GM18868 (cell line): ENCODE measurements at regions not wholly inside any gene's neighbourhood (a gene's known extent, or its start where the extent isn't known, plus 50 kb on each side); places are given as distances from the start of the nearest gene placed in this dataset.
"Not testable (repeated sequence)": the region's sequence is repeated elsewhere in the genome, so short reads cannot be mapped to it uniquely, and the experiment has no call there.

Experiments
- ATAC-seq: cut with Tn5 transposase; IDR thresholded peaks from one replicate; pipeline ENCODE4 v1.9.1; 2021; ENCODE audit warnings: mild to moderate bottlenecking, moderate library complexity; ENCODE audit not compliant: unreplicated experiment

DNA sequence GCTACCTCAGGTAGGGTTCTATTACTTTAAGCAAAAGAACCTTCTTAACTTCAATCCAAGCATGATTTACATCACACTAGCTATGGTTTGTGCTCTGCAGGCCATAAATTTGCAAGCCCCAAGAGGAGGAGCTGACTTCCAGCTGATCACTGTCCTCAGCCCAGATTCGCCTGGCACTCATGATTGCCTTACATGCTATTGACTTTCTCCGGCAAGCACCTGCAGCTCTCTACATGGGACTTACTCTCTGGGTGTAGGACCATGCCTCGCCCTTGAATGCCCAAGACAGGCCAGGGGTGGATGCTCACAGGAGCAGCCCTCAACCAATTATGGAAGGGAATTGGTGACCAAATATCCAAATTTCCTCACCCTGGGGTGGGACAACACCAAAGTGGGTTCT, 99.8 kb downstream of the ESM1 start:
- ATAC-seq, result no peak

DNA sequence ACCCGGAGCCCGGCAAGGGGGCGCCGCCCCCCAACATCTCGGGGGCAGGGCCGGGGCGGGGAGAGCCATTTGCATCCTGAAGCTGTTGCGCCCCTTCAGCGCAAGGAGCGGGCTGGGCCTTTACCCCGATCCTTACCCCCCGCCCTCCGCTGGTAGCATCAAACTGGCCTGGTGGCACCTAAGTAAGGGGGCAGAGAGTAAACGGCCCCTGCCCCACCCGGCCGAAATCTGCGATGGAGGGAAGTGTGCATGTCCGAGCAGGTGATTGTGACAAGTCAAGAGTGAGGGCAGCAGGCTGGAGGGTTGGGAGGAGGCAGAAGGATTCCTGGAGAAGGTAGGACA, 101.2 kb downstream of the ESM1 start:
- no peak for ATAC-seq

DNA sequence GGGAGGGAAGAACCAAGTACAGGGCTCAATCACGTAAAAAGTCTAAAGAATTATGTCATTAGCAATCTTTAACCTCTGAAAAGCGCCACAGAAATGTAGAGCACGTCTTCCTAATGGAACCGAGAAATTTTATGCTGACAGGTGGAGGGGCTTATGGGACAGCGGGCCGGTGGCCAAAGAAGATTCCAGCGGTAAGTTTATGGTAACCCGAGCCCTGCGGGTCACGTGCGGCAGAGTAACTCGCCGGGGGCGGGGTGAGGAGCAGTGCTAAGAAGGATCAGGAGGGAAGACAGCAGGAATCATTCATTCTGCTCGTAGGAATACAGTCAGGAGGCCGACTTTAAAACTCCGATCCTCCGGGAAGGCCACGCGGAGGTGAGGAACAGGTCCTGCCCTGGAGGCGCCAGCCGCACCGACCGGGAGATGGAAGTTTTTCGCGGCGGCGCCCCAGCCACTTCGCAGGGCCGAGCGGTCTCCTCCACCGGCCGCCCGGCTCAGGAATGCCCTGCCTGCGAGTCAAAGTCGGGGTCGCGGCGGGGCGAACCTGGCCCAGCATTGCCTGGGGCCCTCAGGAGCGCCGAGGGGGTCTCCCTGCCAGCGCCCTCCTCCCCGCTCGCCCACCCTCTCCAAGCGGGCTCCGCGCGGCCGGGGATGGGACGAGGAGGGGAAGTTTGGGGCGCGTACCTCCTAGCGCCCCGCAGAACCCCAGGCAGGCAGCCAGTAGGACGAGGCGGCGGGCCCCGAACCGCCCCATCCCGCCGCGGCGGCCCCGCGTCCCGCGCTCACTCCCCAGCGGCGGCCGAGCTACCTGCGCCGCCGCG, 101.8 kb downstream of the ESM1 start:
- ATAC-seq, result no peak

DNA sequence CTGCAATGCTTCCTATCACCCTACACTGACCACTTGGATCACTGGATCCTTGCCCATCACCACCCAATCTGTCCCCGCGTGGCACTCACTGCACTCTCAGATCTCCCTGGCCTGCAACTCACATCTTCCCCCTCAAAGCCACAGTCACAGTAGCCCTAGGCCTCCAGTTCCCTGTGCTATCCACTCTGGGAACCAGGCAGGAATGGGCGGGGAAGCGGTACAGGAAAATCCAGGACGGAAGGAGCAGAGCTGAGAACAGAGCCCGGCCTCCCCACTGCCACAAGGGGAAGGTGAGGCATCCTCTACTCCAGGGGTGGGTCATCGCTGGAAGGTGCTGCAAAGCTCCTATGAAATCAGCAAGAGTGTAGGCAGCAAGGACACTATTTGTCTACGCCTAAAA, 102.6 kb downstream of the ESM1 start:
- ATAC-seq, result no peak

DNA sequence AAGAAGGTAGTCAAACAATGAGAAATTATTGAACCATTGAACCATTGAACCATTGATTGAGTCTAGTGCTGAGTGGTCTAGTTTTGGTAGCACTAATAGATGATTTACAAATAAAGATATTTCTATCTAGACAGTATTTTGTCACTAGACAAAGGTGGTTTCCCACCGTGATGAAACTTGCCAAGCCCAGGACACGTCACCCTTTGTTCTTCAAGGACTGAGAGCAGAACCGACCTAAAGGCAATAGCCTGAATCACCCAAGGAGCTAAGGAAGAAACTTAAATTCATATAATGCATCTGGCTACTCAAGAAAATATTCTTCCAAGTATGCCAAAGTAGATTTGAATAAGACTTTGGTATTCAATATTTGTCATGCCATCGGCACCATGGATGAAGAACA, 103.3 kb downstream of the ESM1 start:
- ATAC-seq, result no peak

DNA sequence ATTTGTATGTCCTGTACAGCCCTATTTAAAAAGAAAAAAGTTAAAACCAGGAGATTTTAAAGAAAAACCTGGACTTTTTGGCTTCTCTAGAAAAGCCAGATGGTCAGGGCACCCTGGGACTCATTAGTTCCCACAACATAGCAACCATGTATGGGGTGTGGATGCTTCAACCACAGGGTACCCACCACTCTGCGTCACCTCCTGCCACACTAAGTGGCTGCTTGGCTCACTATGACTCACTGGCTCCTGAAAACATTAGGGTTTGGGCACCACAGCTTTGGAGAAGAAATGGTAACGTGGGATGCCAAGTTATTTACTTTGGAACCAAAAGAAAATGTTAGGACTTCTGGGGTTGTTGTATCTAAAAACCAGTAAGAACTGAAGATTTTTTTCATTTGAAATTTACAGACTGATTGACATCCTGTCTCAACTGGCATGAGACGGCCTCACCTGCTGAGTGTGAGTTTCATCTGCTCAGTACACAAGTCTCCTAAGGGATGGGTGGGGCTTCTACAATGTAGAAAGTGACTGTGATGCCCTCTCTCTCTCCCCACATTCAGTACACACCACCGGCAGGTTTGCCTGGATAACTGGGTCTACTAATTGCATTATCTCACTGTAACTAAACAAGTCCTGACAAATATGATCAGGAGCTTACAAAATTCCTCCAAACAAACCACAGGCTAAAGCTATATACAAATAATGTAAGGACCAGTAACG, 103.9 kb downstream of the ESM1 start:
- ATAC-seq, result no peak

DNA sequence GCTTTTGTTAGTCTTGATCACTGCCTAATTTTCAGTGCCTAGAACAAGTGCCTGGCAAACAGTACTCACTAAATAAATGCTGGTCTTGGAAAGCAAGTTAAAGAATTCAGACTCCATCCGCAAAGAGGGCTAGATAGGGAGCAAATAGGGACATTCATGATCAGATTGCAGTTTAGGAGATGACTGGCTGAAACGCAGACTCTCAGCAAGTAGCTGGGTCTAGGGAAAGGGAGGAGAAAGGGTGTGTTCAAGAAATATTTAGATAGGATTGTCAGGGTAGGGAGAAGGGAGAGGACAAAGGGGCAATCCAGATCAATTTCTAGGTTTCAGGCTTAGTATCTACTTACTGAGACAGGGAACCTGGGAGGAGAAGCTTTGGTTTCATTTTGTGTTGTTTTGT, 108.4 kb downstream of the ESM1 start:
- ATAC-seq, result no peak

DNA sequence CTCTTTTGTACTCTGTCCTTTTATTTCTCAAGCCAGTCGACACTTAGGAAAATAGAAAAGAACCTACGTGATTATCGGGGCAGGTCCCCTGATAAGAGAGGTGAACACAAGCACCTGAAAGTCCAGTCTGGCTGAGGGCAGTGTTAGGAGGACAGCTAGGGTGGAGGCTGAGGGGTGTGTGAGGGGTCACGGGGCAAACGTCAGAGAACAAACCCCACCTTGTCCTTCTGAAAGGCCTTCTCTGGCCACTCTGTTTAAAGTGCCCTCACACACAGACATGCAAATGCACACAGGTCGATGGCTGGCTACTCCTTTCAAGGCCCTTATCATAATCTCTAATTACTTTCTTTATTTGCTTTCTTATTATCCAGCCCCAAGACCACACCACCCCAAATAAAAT, 108.8 kb downstream of the ESM1 start:
- ATAC-seq, result no peak

DNA sequence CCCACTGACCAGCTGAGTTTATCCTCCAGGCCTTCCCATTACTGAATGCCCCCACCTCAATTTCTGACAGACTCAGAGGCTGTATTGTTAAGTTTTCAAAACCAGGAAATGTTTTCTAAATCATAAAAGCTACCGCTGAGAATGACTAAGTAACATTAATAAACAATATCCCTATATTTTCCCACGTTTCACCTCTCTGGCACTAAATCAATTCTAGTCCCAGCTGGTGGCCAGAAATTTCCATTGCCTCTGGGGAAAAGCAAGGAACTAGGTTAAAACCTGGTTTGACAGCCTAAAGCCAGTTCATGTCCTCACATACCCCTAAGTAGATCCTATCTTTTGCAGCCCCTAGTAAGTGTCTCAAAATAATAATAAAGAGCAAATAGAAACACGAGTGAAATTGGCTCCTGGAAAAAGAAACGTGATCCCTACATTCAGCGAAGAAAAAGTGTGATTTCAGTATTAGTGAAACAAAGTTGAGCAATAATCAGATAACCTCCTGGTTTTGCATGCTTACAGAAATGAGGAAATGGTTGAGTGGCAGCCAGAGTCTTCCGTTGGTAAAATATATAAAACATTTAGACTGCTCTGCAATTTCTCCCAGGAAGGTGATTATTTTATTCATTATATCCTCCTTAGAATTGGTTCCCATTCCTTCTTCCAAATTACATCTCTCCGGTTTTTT, 110.9 kb downstream of the ESM1 start:
- no peak for ATAC-seq

DNA sequence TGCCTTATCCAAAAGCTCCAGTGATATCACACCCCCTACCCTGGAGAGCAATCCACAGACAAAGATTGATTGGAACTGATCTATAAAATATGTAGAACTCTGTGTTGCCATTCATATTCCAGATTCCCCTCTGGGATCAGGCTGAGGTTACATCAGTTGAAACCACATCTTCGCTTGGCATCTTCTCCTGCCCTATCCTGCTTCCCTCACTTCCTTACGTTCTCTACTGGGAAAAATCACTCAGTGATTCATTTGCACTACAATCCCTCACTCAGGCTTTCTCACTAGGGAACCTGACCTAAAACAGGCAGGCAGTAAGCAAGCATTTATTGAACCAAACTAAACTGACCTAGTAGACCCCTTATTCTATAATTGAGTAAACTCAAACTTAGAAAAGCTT, 111.7 kb downstream of the ESM1 start:
- ATAC-seq, result no peak

DNA sequence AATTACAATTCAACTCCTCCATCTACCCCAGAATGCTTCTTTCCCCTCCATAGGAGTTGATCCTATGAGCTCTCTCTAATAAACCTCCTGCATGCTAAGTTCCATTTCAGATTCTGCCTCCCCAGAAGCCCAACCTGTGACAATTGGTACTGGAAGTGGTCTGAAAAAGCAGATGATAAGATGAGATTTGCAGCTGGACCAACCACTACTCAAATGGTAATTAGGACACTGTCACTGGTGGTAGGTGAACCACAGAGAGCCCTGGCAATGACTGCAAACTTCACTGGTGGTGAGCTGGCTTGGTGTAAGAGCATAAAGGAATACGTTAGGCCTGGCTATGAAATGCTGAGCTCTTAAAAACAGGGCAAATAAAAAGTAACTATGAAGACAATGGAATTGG, 112.6 kb downstream of the ESM1 start:
- ATAC-seq, result no peak

DNA sequence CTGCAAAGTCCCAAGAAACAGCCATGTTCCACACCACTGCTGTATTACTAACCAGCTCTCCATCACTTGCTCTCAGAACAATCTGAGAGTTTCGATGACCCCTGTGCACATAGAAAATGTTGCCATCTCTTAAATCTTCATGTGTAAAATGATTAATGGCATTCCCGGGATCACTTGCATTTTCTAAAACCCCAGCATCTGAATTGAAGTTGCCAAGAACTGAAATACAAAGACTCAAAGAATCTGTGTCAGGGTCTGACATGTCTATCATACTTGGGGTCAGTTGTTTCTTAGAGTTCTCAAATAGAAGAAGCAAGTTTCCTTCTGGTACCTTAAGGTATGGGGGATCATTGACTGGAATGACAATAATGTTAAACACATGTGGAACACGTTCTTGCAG, 115.1 kb downstream of the ESM1 start:
- ATAC-seq, result no peak

DNA sequence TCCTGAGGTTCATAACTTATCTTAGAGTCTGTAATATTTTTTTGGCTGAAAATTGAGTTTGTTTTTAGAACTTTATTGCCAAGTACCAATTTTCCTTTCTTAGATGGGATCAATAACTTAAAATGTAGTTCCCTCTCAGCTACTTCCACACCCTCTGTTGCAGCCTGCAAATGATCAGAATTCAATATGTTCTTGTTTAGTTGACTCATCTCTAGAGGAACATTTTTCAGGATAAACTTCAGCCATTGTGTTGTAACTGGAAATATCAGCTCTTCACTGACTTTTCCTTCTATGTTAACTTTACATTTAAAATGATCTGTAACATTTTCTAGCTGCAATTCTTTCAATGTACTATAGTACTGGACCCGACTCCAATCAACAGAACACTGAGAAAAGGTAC, 115.7 kb downstream of the ESM1 start:
- no peak for ATAC-seq

DNA sequence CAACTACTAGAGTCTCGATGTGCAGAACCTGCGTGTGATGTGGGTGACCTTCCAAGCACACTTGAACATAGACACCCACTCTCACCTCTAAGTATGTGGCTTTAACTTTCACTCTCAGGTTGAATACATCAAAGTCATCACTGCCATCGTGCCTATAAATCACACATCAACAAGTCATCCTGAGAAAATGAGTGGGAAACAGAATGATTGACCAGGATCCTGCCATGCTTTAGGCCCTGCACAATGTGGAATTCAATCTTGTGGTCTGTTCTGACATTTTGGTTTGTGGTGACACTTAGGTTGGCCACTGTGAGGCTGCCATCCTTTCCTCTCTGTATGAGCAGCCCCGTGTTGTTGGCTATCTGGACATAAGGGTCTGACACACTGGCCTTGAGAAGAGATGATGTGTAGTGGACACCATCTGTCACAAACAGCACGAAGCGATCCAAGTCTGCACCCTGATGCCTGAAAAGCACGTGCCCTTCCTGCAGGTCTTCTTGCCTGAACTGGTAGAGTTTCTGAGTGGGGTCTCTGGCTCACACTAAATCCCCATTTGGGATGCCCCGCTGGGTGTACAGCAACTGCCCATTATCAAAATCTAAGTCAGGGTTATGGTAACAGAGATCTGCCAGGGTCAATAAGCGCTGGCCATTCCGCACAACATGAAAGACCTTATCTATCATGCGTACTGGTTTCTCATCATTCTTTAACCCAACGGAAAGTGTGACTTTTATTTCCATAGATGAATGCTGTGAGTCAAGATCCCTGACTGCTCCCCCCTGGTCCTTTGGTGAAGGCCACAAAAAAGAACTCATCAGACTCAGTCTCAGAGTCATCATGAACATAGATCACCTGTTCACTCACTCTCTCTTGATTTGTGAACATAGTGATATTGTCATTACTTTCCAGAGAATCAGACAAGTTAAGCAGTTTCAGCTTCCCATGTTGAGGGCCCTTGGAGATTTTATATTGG, 116.6 kb downstream of the ESM1 start:
- no peak for ATAC-seq

DNA sequence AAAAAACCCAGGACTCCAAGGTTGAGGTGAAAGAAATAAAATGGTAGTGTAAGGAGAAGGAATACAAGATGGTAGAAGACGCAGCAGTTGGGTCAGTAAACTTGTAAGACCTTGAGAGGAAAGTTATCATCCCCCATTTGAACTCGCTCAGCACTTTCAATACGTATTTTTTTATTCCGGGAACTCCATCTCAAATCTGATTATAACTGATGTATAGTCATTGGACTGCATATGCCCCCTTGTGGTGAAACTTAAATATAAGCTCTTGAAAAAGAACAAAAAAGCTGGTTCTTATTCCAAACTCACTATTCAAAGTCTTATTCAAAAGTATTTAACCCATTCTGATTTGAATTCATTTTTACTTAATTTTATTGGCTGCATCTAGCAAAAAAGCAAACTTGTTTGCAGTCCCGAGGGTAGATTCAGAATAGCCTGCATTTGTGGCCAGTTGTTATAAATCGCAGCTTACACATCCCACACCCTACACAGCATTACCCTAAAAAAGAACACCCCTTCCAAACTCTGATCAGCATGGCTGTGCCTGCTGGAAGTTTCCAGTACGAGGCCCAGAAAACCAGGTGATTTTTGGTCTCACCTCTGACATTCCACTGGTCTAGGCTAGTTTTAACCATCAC, 118.0 kb downstream of the ESM1 start:
- no peak for ATAC-seq

DNA sequence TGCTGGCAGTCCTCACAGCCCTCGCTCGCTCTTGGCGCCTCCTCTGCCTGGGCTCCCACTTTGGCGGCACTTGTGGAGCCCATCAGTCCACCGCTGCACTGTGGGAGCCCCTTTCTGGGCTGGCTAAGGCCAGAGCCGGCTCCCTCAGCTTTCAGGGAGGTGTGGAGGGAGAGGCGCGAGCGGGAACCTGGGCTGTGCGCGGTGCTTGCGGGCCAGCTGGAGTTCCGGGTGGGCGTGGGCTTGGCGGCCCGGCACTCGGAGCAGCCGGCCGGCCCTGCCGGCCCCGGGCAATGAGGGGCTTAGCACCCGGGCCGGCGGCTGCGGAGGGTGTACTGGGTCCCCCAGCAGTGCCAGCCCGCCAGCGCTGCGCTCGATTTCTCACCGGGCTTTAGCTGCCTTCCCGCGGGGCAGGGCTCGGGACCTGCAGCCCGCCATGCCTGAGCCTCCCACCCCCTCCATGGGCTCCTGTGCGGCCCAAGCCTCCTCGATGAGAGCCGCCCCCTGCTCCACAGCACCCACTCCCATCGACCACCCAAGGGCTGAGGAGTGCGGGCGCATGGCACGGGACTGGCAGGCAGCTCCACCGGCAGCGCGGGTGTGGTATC, 120.4 kb downstream of the ESM1 start:
- not testable (repeated sequence) for ATAC-seq

DNA sequence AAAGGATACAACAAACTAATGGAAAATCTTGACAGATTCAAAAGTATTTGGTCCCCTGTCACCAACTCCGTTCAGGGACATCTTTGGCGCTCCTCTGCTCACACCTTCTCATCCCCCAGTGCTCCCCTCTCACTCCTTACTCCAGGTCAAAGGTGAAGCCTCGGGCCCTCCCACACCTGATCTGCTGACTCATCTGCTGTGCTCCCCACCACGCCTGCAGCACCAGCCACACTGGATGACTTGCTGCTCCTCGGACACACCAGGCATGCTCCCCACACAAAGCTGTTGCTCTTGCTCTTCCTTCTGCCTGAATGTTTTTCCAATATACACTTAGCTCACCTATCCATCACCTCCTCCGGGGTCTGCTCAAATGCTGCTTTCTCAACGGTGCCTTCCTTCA, 123.4 kb downstream of the ESM1 start:
- no peak for ATAC-seq

DNA sequence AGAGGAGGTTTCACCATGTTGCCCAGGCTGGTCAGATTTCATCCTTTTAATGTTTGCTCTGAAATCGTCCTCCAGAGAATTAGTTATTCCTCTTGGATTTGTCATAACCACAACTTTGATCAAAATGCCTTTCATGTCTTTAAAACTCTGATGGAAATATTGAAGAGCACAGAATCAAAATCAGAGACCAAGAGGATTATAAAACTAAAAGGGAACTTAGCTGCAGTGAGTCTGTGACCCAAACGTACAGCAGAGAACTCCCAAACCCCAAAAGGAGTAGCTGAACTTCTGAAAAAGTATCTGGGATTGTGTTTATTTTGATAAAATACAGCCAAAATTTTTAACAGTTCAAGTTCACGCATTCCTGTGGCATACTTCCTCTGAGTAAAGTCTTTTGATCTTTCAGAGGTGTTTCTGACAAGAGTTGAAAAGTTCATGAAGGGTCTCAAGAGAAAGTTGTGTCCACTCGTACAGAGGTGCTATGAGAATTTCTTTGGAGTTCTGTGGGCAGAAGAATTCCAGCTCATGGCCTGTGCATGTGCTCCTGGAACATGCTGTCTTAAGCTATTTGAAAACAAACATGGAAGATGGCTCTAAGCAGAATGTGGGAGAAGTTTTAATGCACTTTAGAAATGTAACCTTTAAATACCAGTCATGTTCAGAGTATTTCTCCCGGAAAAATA, 124.0 kb downstream of the ESM1 start:
- ATAC-seq, result no peak

DNA sequence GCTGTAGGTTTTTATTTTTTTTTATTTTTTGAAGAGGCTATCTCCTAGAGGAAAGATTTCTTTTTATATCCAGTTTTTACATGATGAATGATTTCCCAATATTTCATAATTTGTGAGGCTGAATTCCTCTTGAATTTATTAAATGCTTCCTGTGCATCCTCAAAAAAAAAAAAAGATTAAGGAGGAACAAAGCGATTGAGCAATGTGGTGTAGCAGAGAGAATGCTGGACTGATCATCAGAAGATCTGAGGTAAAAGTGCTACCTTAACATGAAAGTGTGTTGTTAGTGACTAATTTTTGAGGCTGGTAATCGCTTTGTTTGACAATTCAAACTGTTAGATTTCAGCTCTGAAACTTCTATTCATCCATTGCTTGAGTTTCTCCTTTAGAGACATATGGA, 125.1 kb downstream of the ESM1 start:
- ATAC-seq, result no peak
